Stimulated activated CD4-positive, alpha-beta T cell treated with anti-CD3 and anti-CD28 coated beads, TNF-alpha, amount 100 ng/mL, for 4 hours (primary cell): ENCODE measurements at regions not wholly inside any gene's neighbourhood (a gene's known extent, or its start where the extent isn't known, plus 50 kb on each side); places are given as distances from the start of the nearest gene placed in this dataset.
"Not testable (repeated sequence)": the region's sequence is repeated elsewhere in the genome, so short reads cannot be mapped to it uniquely, and the experiment has no call there.

Experiments
- DNase-seq, 3 experiments: peaks; one replicate each; pipeline ENCODE4 v3.0.0-alpha.2; 2020; ENCODE audit warnings: low read depth in 3 of 3

DNA sequence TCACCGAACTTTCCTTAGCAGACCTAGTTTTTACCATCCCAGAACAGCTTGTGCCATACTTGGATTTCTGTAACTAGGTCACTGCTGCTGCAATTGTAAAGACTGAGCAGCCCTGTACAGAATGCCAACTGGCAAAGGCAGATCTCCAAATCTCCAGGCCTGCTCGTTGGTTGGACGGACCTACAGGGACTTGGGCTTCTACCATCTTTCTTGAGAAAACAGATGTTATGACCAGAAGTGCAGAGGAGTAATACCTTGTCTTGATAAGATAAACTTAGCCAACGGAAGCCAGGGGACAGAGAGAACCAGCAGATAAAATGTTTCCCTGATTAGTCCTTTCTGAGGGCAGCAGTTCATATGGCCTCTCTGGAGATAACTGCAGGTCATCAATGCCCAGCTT, 304.1 kb downstream of the RFPL4B start:
- DNase-seq: no peak

GRCh38 chr6:112659912-112660311, 312.8 kb downstream of the RFPL4B start:
- DNase-seq: no peak

- no peak for DNase-seq
Measured at GRCh38 chr6:112660626-112661025, 313.5 kb downstream of the RFPL4B start.

- DNase-seq: no peak
Measured at GRCh38 chr6:112663698-112664097, 316.6 kb downstream of the RFPL4B start.

GRCh38 chr6:112665114-112665513, 318.0 kb downstream of the RFPL4B start:
- no peak for DNase-seq

DNA sequence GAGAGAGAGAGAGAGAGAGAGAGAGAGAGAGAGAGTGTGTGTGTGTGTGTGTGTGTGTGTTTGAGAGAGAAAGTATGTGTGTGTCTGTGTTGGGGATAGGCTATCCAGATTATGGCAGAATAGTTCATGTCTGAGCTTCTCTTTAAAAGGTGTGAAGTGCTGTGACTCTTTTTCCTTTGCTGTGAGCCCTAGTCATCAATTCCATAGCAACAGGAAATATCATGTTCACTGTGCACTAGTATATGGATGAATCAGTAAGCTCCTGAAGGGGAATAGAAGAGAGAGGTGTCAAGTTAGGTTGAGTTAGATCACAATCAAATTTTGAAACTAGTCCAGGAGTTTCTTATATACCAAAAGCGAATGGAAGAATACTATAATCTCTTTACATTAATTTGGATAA, 318.7 kb downstream of the RFPL4B start:
- no peak for DNase-seq

DNA sequence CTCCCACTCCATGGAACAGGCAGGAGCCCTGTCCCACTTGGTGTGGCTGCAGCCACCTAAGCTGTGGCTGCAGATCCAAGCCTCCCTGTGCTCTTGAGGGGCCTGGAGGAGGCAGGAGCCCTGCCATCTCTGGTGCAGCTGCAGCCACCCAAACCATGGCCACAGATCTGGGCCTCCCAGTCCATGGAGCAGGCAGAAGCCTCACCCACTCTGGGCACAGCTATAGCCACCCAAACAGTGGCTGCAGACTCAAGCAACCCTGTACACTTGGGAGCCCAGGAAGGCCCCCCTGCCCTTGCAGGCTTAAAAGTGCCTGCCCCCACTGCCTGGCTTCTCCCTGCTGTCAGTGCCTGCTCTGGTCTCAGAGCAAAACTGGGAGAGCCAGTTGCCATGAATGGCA, 320.3 kb downstream of the RFPL4B start:
- no peak for DNase-seq

DNA sequence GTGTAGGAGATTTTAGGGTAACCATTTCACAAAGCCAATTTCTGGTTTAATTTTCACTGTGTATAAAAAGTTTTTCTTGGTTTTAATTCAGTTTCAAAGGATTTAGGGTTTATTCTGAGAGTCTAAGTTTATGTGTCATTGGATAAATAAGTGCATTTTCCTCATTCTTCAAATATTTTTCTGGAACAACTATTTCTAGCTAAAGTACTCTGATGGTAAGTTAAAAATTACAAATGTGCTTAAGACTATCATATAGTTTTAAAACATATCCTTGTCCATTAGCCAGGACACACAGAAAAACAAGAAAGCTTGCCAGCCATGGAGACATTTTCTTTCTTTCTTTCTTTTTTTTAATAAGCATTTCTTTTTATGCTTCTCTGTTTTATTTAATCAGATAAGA, 333.0 kb downstream of the RFPL4B start:
- DNase-seq: no peak

DNA sequence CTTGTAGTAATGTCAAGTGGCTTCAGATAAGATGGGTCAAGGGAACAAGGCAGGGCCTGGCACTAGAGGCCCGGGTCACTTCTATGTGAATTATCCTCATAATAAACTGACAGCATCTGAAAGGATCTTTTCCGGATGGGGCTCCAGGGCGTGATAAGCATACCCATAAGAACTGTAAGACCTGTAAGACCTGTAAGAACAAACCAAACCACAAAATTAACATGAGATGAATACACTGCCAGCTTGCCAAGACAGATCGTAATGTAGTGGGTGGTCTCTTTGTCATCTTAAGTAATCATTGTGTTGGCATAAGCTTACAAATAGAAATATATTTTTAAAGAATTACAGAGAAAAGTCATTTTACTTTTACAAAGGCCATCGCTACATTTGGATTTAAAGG, 334.9 kb downstream of the RFPL4B start:
- DNase-seq: no peak

GRCh38 chr6:112683106-112683505, 336.0 kb downstream of the RFPL4B start:
- DNase-seq: no peak

GRCh38 chr6:112683926-112684325, 336.8 kb downstream of the RFPL4B start:
- DNase-seq: no peak

DNA sequence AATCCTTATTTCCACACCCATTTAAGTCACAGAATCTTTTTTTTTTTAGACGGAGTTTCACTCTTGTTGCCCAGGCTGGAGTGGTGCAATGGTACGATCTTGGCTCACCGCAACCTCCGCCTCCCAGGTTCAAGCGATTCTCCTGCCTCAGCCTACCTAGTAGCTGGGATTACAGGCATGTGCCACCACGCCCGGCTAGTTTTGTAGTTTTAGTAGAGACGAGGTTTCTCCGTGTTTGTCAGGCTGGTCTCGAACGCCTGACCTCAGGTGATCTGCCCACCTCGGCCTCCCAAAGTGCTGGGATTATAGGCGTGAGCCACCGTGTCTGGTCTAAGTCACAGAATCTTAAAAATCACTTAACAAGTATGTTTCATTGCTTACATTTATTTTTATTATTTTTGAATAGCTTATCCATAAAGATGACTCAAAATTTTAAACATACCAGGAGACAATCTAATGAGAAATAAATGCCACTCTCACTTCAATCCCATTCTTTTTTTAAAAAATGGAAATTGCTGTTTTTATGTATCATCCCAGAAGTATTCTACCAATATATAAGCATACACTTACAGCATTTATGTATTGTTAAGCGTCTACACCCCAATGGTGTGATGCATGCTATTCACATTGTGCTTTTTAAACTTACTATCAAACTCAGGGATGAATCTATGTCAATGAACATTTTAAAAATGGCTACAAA, 338.5 kb downstream of the RFPL4B start:
- not testable (repeated sequence) for DNase-seq

- not testable (repeated sequence) for DNase-seq
Measured at GRCh38 chr6:112688487-112689165, 341.5 kb downstream of the RFPL4B start.

- not testable (repeated sequence) for DNase-seq
Measured at GRCh38 chr6:112689183-112689858, 342.2 kb downstream of the RFPL4B start.

- no peak for DNase-seq
Measured at GRCh38 chr6:112690497-112691202, 343.5 kb downstream of the RFPL4B start.

DNA sequence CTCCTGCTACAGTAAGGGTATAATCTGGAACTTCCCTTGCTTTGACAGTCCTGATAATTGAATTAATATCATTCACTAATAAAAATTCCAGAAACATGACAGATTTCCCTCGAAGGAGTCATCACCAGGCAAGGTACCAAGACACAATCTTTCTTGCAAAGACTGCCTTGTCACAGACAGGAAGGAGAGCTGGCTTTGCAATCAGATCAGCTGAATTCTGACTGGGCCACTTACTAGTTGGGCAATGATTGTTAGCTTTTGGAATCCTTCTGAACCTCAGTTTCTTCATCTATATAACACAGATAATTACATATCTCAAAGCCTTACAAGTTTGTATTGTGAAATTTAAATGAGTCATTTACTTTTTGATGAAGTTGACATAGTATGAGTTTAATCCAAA, 344.2 kb downstream of the RFPL4B start:
- DNase-seq: no peak

GRCh38 chr6:112695001-112695400, 347.9 kb downstream of the RFPL4B start:
- no peak for DNase-seq

DNA sequence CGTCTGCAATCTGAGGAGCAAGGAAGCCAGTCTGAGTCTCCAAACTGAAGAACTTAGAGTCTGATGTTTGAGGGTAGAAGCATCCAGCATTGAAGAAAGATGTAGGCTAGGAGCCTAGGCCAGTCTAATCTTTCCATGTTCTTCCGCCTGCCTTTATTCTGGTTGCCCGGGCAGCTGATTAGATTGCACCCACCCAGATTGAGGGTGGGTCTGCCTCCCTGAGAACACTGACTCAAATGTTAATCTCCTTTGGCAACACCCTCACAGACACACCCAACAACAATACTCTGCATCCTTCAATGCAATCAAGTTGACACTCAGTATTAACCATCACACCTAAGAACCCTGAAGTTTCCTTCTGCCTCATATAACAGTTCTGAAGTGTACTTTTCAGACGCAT, 350.1 kb downstream of the RFPL4B start:
- DNase-seq: no peak

GRCh38 chr6:112701201-112701600, 354.1 kb downstream of the RFPL4B start:
- no peak for DNase-seq

DNA sequence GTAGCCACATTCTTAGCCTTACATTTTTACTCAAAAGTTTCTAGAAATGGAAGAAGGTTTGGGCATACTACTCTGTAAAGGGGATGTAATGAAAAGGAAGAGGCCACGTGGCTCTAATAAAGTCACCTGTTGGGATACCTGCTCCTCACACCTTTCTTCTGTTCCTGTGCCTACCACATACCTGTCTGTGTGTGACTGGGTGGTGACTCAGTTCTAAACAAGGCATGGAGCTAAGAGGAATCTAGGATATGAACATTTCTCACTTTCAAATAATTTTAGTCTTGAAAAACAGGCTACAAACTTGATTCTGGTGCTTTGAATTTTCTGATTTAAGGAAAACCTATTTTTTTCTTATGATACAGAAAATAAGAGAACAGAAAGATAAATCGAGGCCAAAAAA, 363.6 kb downstream of the RFPL4B start:
- DNase-seq: no peak

- DNase-seq: no peak
Measured at GRCh38 chr6:112713402-112713801, 366.3 kb downstream of the RFPL4B start.

DNA sequence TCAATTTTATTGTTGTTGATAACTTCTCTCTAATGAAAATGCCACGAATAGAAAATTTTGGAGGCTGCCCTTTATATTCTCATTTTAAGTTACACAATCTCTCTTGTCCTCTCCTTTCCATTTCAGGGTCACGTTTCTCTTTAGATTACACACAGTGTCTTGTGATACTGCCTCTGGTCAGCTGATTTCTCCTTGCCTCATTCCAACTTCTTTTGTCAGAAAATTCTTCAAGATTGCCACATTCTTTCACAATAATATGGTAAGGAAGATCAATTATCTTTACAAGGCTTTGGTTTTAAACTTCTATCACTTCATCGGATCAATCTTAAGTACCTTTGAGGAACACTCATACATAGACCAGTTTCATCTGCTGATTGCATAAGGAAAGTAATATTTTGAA, 370.3 kb downstream of the RFPL4B start:
- no peak for DNase-seq
